HCT116 (cell line): ENCODE measurements at regions not wholly inside any gene's neighbourhood (a gene's known extent, or its start where the extent isn't known, plus 50 kb on each side); places are given as distances from the start of the nearest gene placed in this dataset.

Experiments used
- ATAC-seq: fragments of 200-7000 bp; cut with Tn5 transposase; 2 replicates; pipeline ENCODE4 v1.9.1; 2020; ENCODE audit warnings: mild to moderate bottlenecking, moderate library complexity
- BruUV-seq: library from RNA; stranded (reverse); fragments of 400-500 nt; replicated peaks from 2 replicates; lab custom pipeline; 2021; lab: Mats Ljungman, UMichigan
- CTCF ChIA-PET: fragments of 300-600 bp; sonication (Branson Sonifier 250); formaldehyde crosslinking; loops from one replicate; lab custom pipeline; 2021; ENCODE audit warnings: antibody characterized with exemption; lab: Charles Lee
- POLR2A ChIA-PET: fragments of 300-600, 350-600 bp; sonication (Branson Sonifier 250); formaldehyde crosslinking; loops from one replicate; lab custom pipeline; 2021; ENCODE audit warnings: antibody characterized with exemption; lab: Charles Lee
- RAD21 ChIA-PET, 2 experiments: fragments of 300-600 bp; sonication (Branson Sonifier 250); formaldehyde crosslinking; loops; one replicate each; lab custom pipeline; 2023; ENCODE audit warnings: low total read pairs in 2 of 2; ENCODE audit not compliant: uncharacterized antibody in 2 of 2, unreplicated experiment in 2 of 2, low non-redundant PET in 1 of 2; lab: Charles Lee
- DNase-seq: peaks from one replicate; pipeline ENCODE4 v3.0.0-alpha.2; 2010; ENCODE audit warnings: low read depth, low spot score
- H2AFZ ChIP-seq: fragments of 200-600 bp; shearing (Covaris generic), sonication (generic); 2 replicates; pipeline ENCODE4 v1.6.1; 2017; ENCODE audit warnings: low read depth, mixed run types, mixed read lengths, antibody characterized with exemption, low read length; ENCODE audit not compliant: poor library complexity, severe bottlenecking
- H3K27ac ChIP-seq: 2 replicates; pipeline ENCODE4 v1.5.1; 2012; ENCODE audit warnings: low read depth, low read length
- H3K27me3 ChIP-seq: fragments of 200-600 bp; sonication (generic); 2 replicates; pipeline ENCODE4 v1.6.1; 2016; ENCODE audit warnings: mixed run types, low read length, mixed read lengths; ENCODE audit not compliant: insufficient read depth
- H3K36me3 ChIP-seq, 2 experiments: fragments of 200-500 bp in 1 of 2; fragments of 200-600 bp in 1 of 2; sonication (Bioruptor generic) in 1 of 2; sonication (generic) in 1 of 2; 2 replicates each; pipeline versions ENCODE4 v1.5.1 to v1.6.1; 2014 to 2016; ENCODE audit warnings: low read length in 2 of 2, inconsistent platforms in 1 of 2, mixed read lengths in 1 of 2, mixed run types in 1 of 2; ENCODE audit not compliant: insufficient read depth in 2 of 2, control insufficient read depth in 1 of 2
- H3K4me1 ChIP-seq, 2 experiments: fragments of 200-600 bp in 1 of 2; sonication (generic) in 1 of 2; 2 replicates each; pipeline versions ENCODE4 v1.5.1 to v1.6.1; 2012 to 2017; ENCODE audit warnings: low read length in 2 of 2, inconsistent platforms in 1 of 2, mild to moderate bottlenecking in 1 of 2, mixed read lengths in 1 of 2, mixed run types in 1 of 2, moderate library complexity in 1 of 2; ENCODE audit not compliant: insufficient read depth in 2 of 2, control insufficient read depth in 1 of 2
- H3K4me2 ChIP-seq: fragments of 200-600 bp; sonication (generic); 2 replicates; pipeline ENCODE4 v1.6.1; 2017; ENCODE audit warnings: mixed run types, low read length, mixed read lengths
- H3K4me3 ChIP-seq, 2 experiments: fragments of 200-600 bp in 1 of 2; sonication (generic) in 1 of 2; replicated peaks in 1 of 2; 2 replicates each; pipeline ENCODE4 v1.5.1; 2011 to 2016; ENCODE audit warnings: low read length in 2 of 2, control low read depth in 1 of 2, low read depth in 1 of 2, mild to moderate bottlenecking in 1 of 2, mixed read lengths in 1 of 2, mixed run types in 1 of 2
- H3K79me2 ChIP-seq: fragments of 200-600 bp; sonication (generic); 2 replicates; pipeline ENCODE4 v1.6.1; 2017; ENCODE audit warnings: mild to moderate bottlenecking, mixed run types, low read length, moderate library complexity, mixed read lengths; ENCODE audit not compliant: insufficient read depth
- H3K9ac ChIP-seq: fragments of 200-600 bp; sonication (generic); 2 replicates; pipeline ENCODE4 v1.6.1; 2016; ENCODE audit warnings: low read length, mixed read lengths
- H3K9me2 ChIP-seq: fragments of 200-600 bp; sonication (generic), shearing (Covaris generic); 2 replicates; pipeline ENCODE4 v1.6.1; 2017; ENCODE audit warnings: mixed run types, mild to moderate bottlenecking, moderate library complexity; ENCODE audit not compliant: insufficient read depth
- H3K9me3 ChIP-seq, 2 experiments: fragments of 200-500 bp in 1 of 2; fragments of 200-600 bp in 1 of 2; sonication (Bioruptor generic) in 1 of 2; sonication (generic) in 1 of 2; 2 replicates each; pipeline ENCODE4 v1.6.1; 2014 to 2017; ENCODE audit warnings: low read length in 2 of 2, mixed read lengths in 2 of 2, inconsistent platforms in 1 of 2, low read depth in 1 of 2, mild to moderate bottlenecking in 1 of 2, mixed run types in 1 of 2, moderate library complexity in 1 of 2; ENCODE audit not compliant: control insufficient read depth in 1 of 2, insufficient read depth in 1 of 2
- H4K20me1 ChIP-seq: fragments of 200-600 bp; sonication (generic), shearing (Covaris generic); 2 replicates; pipeline ENCODE4 v1.6.1; 2017; ENCODE audit warnings: mixed run types, mild to moderate bottlenecking, moderate library complexity; ENCODE audit not compliant: insufficient read depth
- CEBPB ChIP-seq: IDR thresholded peaks from 2 replicates; pipeline ENCODE4 v1.6.1; 2012; ENCODE audit warnings: low read depth
- ELF1 ChIP-seq: IDR thresholded peaks from 2 replicates; pipeline ENCODE4 v1.6.1; 2012; ENCODE audit warnings: low read depth, borderline replicate concordance
- EZH2 ChIP-seq: fragments of 200-600 bp; sonication (generic); IDR thresholded peaks from 2 replicates; pipeline ENCODE4 v1.6.1; 2017; ENCODE audit warnings: antibody characterized with exemption, mixed run types
- EZH2phosphoT487 ChIP-seq: fragments of 200-600 bp; IDR thresholded peaks from 2 replicates; pipeline ENCODE4 v1.6.1; 2018; ENCODE audit warnings: antibody characterized with exemption, borderline replicate concordance
- FOSL1 ChIP-seq: IDR thresholded peaks from 2 replicates; pipeline ENCODE4 v1.6.1; 2012; ENCODE audit warnings: low read depth
- JUND ChIP-seq: IDR thresholded peaks from 2 replicates; pipeline ENCODE4 v1.6.1; 2012
- POLR2A ChIP-seq: IDR thresholded peaks from 2 replicates; pipeline ENCODE4 v1.7.0; 2011; ENCODE audit warnings: borderline replicate concordance; ENCODE audit not compliant: insufficient read depth, insufficient read length; ENCODE audit errors: extremely low read depth
- POLR2AphosphoS5 ChIP-seq: IDR thresholded peaks from 2 replicates; pipeline ENCODE4 v1.6.1; 2011; ENCODE audit warnings: mild to moderate bottlenecking, low read depth, low read length, moderate library complexity
- RAD21 ChIP-seq: IDR thresholded peaks from 2 replicates; pipeline ENCODE4 v1.6.1; 2012; ENCODE audit warnings: low read depth, mild to moderate bottlenecking
- SIN3A ChIP-seq: IDR thresholded peaks from 2 replicates; pipeline ENCODE4 v1.6.1; 2012; ENCODE audit warnings: low read depth
- SP1 ChIP-seq: IDR thresholded peaks from 2 replicates; pipeline ENCODE4 v1.6.1; 2012; ENCODE audit warnings: low read depth
- TCF7L2 ChIP-seq: IDR thresholded peaks from 2 replicates; pipeline ENCODE4 v1.7.0; 2011; ENCODE audit warnings: borderline replicate concordance, inconsistent platforms; ENCODE audit not compliant: insufficient read depth, insufficient read length; ENCODE audit errors: extremely low read depth
- YY1 ChIP-seq: IDR thresholded peaks from 2 replicates; pipeline ENCODE4 v1.6.1; 2011; ENCODE audit warnings: low read length, low read depth, moderate library complexity, mild to moderate bottlenecking; ENCODE audit not compliant: insufficient replicate concordance; ENCODE audit errors: extremely low read depth
- ZNF274 ChIP-seq: fragments of 200-500 bp; sonication (Bioruptor generic); IDR thresholded peaks from 2 replicates; pipeline ENCODE4 v1.6.1; 2014; ENCODE audit warnings: mild to moderate bottlenecking, low read depth, low read length, inconsistent platforms
- intact Hi-C: fragments of 100-400 bp; cut with micrococcal nuclease; formaldehyde crosslinking; loops from 2 replicates; pipeline ENCODE4 v1.10.0; 2022
- TF ChIP-seq, protein P1 (sequence below): IDR thresholded peaks from 2 replicates; pipeline ENCODE4 v1.6.1; 2011; ENCODE audit warnings: mild to moderate bottlenecking, low read length, moderate library complexity; ENCODE audit not compliant: insufficient replicate concordance; ENCODE audit errors: extremely low read depth
- TF ChIP-seq, protein P2 (sequence below), 3 experiments: fragments of 200-600 bp in 1 of 3; sonication (generic) in 1 of 3; IDR thresholded peaks in 2 of 3; conservative IDR thresholded peaks in 1 of 3; 2 replicates each; pipeline ENCODE4 v1.5.1; 2012 to 2017; ENCODE audit warnings: low read depth in 2 of 3, low read length in 2 of 3, antibody characterized with exemption in 1 of 3, borderline replicate concordance in 1 of 3, control low read depth in 1 of 3, mild to moderate bottlenecking in 1 of 3, mixed read lengths in 1 of 3, mixed run types in 1 of 3, moderate library complexity in 1 of 3; ENCODE audit not compliant: insufficient read depth in 1 of 3
- TF ChIP-seq, protein P3 (sequence below): IDR thresholded peaks from 2 replicates; pipeline ENCODE4 v1.6.1; 2012; ENCODE audit warnings: low read depth

DNA sequence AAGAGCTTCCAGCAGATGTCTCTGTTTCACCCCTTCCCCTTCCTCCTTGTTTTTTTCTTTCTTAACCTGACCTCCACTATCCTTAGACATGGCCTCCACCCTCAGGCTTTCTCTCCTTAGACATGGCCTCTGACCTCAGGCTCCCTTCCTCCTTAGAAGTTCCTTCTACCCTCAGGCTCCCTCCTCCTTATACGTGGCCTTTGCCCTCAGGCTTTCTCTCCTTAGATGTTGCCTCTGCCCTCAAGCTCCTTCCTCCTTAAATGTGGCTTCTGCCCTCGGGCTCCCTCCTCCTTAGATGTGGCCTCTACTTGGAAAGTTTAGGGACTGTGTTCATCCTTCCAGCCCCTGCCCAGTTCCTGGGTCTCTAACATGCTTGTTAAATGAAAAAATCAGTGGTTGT is 180.4 kb upstream of the S1PR3 start:
- POLR2A ChIA-PET = no interaction called here
- H3K27ac ChIP-seq = no peak overlapping the region
- DNase-seq (no peak), ATAC-seq (no peak)
- no peak overlapping the region for H3K4me2 ChIP-seq
- H3K27me3 ChIP-seq = no peaks in the 10 kb centered on the region
- no peaks in the 10 kb centered on the region for H3K9me3 ChIP-seq
- H3K9ac ChIP-seq = no peak overlapping the region
- H2AFZ ChIP-seq = no peak overlapping the region
- TF ChIP-seq CEBPB (no peak), POLR2AphosphoS5 (no peak), RAD21 (no peak), EZH2phosphoT487 (no peak), ELF1 (no peak), SP1 (no peak), EZH2 (no peak), JUND (no peak), YY1 (no peak), ZNF274 (no peak), POLR2A (no peak), SIN3A (no peak), TCF7L2 (no peak), FOSL1 (no peak)
- TF ChIP-seq, protein P1, sequence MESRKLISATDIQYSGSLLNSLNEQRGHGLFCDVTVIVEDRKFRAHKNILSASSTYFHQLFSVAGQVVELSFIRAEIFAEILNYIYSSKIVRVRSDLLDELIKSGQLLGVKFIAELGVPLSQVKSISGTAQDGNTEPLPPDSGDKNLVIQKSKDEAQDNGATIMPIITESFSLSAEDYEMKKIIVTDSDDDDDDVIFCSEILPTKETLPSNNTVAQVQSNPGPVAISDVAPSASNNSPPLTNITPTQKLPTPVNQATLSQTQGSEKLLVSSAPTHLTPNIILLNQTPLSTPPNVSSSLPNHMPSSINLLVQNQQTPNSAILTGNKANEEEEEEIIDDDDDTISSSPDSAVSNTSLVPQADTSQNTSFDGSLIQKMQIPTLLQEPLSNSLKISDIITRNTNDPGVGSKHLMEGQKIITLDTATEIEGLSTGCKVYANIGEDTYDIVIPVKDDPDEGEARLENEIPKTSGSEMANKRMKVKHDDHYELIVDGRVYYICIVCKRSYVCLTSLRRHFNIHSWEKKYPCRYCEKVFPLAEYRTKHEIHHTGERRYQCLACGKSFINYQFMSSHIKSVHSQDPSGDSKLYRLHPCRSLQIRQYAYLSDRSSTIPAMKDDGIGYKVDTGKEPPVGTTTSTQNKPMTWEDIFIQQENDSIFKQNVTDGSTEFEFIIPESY = no peak
- TF ChIP-seq, protein P2, sequence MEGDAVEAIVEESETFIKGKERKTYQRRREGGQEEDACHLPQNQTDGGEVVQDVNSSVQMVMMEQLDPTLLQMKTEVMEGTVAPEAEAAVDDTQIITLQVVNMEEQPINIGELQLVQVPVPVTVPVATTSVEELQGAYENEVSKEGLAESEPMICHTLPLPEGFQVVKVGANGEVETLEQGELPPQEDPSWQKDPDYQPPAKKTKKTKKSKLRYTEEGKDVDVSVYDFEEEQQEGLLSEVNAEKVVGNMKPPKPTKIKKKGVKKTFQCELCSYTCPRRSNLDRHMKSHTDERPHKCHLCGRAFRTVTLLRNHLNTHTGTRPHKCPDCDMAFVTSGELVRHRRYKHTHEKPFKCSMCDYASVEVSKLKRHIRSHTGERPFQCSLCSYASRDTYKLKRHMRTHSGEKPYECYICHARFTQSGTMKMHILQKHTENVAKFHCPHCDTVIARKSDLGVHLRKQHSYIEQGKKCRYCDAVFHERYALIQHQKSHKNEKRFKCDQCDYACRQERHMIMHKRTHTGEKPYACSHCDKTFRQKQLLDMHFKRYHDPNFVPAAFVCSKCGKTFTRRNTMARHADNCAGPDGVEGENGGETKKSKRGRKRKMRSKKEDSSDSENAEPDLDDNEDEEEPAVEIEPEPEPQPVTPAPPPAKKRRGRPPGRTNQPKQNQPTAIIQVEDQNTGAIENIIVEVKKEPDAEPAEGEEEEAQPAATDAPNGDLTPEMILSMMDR (IDR thresholded peaks at IDR 0.05 in 2 of 3, conservative IDR thresholded peaks at IDR 0.05 in 1 of 3; ENCODE audit: borderline replicate concordance in 1 of 3, insufficient read depth in 1 of 3, low read depth in 2 of 3, low read length in 2 of 3) = no peak
- TF ChIP-seq, protein P3, sequence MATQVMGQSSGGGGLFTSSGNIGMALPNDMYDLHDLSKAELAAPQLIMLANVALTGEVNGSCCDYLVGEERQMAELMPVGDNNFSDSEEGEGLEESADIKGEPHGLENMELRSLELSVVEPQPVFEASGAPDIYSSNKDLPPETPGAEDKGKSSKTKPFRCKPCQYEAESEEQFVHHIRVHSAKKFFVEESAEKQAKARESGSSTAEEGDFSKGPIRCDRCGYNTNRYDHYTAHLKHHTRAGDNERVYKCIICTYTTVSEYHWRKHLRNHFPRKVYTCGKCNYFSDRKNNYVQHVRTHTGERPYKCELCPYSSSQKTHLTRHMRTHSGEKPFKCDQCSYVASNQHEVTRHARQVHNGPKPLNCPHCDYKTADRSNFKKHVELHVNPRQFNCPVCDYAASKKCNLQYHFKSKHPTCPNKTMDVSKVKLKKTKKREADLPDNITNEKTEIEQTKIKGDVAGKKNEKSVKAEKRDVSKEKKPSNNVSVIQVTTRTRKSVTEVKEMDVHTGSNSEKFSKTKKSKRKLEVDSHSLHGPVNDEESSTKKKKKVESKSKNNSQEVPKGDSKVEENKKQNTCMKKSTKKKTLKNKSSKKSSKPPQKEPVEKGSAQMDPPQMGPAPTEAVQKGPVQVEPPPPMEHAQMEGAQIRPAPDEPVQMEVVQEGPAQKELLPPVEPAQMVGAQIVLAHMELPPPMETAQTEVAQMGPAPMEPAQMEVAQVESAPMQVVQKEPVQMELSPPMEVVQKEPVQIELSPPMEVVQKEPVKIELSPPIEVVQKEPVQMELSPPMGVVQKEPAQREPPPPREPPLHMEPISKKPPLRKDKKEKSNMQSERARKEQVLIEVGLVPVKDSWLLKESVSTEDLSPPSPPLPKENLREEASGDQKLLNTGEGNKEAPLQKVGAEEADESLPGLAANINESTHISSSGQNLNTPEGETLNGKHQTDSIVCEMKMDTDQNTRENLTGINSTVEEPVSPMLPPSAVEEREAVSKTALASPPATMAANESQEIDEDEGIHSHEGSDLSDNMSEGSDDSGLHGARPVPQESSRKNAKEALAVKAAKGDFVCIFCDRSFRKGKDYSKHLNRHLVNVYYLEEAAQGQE = no peak
- RAD21 ChIA-PET = no interaction called here
- intact Hi-C loops = no loop called here
- no peaks in the 10 kb centered on the region for H3K36me3 ChIP-seq
- H3K9me2 ChIP-seq = no peaks in the 10 kb centered on the region
- BruUV-seq = no TSS peak
- CTCF ChIA-PET = no interaction called here
- no peaks in the 10 kb centered on the region for H4K20me1 ChIP-seq
- no peak overlapping the region for H3K4me3 ChIP-seq
- H3K79me2 ChIP-seq = no peaks in the 10 kb centered on the region
- H3K4me1 ChIP-seq = no peaks in the 10 kb centered on the region
